AG08396 (cell line): ENCODE measurements at regions not wholly inside any gene's neighbourhood (a gene's known extent, or its start where the extent isn't known, plus 50 kb on each side); places are given as distances from the start of the nearest gene placed in this dataset.

Experiments
- DNase-seq: peaks from one replicate; pipeline ENCODE4 v3.0.0; 2012; ENCODE audit warnings: low spot score, mixed read lengths

DNA sequence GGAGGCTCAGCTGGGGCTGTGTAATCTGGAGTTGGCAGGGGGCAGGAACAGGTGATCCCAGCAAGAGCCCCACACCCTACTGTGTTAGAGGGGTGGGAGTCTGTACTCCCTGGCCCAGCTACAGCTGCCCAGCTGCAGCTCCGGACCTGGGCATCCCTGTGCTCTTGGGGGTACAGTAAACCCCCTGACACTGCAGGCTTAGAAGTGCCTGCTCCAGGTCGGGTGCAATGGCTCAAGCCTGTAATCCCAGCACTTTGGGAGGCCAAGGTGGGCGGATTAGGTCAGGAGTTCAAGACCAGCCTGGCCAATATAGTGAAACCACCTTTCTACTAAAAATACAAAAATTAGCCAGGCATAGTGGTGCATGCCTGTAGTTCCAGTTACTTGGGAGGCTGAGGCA is 1228.6 kb upstream of the EYS start:
- DNase-seq: no peak

DNA sequence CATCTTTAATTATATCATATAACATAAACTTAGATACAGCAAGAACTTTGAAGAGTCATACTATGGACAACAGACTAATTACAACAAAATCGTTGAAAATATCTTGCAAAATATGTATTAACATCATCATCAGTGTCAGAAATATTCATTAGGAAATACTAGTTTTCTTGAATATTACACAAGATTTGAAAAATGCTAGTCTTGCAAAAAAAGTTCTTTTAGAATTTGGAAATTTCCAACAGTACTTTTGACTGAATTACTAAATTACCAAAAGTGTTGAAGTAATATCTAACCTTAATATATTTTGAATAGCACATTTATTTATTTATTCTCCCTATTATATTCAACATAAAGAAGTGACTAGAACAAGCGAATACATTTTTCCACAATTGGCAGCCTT is 1224.8 kb upstream of the EYS start:
- no peak for DNase-seq

DNA sequence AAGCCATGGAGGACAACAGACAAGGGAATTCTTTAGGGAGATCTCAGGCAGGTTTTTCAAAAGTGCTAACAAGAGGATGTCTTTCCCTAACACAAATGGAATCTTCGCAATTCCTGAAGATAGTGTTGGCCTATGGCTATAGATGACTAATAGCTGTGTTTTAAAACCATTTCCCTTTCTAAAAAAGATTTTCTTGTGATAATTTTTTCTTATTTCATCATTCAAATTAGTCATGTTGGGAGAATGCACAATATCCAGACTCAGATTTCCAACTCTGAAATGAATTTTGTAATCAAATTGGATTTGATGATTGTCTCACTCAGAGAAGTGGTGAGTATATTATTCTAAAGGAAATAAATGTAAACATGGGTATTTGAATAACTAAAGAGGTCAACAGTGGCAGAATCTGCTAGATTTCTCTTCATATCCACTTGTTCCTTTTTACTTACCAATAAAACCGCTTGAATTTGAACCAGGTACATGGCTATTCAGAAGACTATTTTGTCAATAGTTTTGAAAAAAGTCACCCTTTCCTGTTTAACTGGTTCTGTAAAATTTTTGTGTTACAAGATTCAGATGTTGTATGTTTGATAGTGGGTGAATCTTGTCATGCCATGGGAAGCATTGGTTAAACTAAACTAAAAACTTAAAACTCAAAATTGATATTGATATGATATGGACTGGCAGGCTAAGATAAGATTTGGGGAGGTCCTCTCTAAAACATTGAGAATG is 1223.7 kb upstream of the EYS start:
- peak; percentile 14 for DNase-seq

DNA sequence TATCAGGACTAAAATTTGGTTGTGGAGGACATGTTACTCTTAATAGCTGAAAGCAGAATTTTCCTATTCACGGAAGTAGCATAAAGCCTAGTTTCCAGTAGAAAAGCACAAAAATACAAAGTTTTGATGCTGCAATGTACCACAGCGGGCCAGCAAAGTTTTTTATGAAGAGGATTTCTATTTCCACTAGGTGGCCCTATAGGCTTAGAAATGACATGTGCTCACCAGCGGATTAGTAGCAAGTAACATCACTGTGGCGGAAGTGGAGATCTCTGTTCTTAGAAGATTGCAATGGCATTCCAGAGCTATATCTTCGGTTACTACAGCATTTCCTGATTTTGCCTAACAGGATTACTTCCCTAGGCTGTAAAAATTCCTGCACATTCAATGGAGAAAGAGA is 1219.0 kb upstream of the EYS start:
- DNase-seq: no peak

DNA sequence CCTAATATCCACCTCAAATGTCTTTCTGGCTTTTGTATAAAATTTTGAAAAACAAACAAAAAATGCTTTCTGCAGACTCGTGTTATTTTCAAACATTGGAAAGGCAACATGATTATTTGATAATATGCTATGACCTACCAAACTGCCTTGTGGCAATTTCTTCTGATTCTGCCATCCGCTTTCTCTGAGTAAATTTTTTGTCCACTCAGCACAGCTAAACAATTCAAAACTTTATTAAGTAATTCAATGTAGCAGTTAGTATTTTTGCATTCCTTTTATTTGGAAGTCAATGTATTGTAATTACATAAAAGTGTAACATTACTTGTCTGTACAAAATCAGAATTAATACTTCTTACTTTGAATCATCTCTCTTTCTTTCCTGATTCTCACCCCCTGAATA is 1206.6 kb upstream of the EYS start:
- no peak for DNase-seq

DNA sequence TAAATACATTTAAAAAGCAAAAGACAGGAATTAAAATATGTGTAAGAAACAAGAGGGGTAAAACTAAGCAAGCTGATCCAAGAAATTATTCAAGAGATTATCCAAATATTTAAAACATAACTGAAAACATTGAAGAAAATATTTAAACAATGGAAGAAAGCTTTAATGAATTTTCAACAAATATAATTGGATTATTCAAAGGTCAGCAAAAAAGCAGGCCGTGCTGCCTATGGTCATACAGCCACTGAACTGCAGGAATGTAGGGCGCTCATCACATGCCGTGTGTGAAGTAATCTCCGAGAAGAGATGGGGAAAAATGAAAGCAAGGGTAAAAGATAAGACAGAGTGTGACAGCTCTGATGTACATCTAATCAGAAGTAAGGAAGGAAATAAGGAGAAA is 1195.4 kb upstream of the EYS start:
- DNase-seq: no peak

DNA sequence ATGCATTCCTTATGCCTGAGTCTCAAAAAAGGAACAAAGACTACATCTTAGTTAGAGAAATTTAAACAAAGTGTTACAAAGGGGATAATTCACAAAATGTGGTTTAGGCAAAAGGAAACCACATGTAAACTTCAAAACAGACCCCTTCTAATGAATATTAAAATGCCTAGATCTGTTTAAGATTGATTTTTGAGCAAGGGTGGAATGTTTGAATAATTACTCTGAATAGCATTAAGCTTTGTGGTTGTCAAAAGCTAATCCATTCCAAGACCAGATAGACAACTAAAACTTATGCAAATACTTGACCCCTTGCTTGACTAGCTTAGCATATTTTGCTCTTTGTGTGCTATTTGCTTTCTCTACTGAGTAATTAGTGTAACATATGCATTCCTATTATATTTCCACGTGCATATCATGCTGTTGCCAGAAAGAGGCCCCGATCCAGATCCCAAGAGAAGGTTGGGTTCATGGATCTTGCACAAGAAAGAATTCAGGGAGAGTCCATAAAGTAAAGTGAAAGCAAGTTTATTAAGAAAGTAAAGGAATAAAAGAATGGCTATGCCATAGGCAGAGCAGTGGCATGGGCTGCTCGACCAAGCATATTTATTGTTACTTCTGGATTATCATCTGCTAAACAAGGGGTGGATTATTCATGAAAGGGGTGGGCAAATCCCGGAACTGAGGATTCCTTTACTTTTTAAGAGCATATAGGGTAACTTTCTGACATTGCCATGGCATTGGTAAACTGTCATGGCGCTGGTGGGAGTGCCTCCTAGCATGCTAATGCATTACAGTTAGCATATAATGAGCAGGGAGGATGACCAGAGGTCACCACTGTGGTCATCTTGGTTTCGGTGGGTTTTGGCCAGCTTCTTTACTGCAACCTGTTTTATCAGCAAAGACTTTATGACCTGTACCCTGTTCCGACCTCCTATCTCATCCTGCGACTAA is 1193.4 kb upstream of the EYS start:
- DNase-seq: no peak

DNA sequence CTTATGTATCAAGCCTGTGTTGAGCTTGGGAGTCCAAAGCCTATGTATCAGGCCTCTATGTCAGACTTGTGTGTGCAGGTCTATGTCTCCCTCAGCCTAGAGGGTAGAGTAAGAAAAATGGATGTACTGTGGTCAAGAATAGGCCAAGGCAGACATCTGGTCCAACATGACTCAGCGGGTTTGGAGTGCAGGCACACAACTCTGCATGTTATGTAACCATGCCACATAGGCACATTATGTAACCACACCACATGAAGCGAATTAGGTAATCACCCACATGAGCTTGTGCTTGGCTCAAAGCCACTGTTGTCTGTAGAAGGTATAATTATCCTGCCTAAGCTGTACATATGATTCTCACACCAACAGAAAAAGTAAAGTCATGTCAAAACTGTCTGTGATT is 1190.5 kb upstream of the EYS start:
- DNase-seq: no peak

DNA sequence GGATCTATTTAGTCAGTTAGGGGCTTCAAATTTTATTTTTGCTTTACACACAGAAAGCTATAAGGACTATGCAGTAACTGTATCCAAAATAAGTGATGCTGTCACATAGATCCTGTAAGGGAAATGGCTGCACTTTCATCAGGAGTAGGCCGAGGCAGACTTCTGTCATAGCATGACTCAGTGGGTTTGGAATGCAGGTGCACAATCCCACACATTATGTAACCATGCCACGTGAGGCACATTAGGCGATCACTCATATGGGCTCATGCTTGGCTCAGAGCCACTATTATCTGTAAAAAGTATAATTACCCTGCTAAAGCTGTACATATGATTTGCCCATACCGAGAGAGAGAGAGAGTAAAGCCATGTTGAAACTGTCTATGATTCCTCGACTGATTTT is 1189.4 kb upstream of the EYS start:
- DNase-seq: no peak

DNA sequence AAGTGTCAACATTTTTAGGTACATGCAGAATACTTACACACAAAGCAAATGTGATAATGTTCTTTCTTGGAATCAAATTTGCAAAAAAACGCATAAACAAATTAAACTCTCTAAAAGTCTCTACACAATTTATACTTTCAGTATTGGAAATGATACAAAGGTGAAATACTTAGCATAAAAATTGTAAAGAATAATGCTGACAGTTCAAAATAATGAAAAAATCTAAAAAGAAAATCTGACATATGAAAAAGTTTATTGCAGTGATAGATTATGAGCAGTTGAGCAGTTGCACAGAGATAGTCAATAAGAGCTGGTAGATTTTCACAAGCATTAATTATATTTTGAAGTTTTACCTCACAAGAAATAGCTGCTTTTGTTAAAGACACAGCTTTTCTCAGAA is 1176.4 kb upstream of the EYS start:
- no peak for DNase-seq

DNA sequence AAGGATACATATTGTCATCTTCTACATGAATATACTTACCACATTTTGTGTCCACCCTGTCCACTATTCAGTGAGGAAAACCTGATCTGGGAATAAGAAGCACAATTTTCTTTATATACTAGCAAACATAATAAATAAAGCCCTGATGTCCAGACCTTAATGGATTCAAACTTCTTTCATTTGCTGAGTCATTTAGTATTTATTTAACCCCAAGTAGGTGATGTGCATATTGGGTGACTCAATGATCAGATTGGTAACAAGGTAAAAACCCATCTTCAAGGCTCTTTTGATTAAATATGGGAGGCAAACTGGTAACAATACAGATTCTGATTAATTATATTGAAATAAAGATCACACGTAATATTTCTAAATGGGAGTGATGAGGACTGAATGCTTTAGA is 1159.8 kb upstream of the EYS start:
- DNase-seq: no peak

DNA sequence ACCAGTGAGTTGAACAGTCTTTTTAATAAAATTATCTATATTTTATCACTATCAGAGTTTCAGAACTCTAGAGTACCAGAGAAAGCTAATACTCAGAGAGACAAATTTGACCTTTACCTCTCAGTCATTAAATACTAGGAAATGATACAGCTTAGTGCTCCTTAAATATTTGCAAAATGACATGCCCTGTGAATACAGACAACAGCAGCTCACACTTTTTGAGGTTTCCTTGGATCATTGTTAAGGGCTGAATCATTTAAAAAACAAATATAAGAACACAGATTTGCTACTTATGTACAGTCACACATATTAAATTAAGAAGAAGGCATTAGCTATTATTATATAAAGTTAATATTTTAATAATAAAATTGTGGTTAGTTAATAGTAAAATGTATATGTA is 1158.7 kb upstream of the EYS start:
- DNase-seq: no peak

DNA sequence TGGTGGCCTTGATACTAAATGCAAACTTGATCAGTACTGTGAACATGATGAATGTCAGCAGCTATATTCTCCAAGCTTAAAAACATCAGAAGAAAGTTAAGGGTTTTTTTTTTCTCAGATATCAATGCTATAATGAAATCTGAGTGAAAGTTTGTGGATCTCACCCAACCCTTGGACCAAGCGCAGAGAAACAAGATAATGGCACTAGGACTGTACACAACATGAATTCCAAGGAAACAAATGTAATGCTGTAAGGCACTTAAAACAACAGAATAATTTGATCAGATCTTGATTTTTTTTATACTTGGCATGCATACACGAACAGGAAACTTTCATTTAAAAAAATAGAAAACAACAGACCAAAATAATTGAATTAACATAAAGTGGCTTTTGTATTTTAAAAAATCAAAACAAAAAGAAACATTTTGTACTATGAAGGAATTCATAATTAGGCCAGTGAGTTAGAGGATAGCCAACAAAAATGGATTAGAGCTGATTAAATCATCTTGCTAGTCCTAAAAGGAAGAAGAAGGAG is 1154.0 kb upstream of the EYS start:
- DNase-seq: no peak

DNA sequence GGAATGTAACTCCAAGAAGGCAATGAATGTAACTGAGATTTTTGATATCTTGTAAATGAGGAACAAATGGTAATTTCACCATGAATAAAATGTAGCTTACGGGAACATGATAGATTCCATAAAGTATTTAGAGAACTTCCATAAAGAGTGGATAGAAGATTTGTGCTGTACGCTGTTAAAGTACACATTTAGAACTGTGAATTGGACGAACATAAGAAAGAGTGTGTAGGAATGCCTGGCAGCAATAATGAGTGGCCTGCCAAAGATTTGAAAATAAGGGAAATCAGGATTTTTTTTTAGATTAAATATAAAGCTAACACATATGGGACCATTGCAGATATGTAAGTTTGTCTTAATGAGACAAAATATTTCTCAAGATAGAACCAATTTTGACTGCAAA is 1153.3 kb upstream of the EYS start:
- DNase-seq: no peak

DNA sequence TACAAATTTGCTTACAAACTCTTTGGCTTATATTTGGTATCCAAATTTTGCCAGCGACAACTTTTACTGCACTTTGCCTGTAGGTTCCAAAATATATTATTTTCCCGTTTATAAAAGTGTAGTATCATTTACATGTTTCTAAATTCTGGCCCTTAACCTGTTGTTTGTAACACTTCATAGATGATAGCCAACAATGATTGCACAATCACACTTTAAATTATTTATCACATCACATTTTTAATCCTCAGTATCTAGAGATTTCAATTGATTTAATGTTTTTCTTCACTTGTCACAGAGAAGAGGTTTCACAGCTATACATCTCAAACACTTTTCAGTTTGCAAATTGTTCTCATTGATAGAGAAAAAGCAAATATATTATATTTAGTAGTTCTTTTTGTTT is 1151.2 kb upstream of the EYS start:
- DNase-seq: no peak

DNA sequence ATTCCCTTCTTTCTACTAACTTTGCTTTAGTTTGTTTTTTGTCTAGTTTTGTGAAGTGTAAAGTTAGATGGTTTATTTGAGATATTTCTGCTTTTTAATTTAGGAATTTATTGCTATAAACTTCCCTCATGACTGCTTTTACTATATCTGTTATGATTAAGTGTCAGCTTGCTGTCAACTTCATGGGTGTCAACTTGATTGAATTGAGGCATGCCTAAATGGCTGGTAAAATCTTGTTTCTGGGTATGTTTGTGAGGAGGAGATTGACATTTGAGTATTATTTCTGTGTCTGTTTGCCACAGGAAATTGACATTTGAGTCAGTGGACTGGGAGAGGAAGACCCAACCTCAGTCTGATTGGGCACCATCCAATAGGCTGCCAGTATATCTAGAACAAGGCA is 1147.0 kb upstream of the EYS start:
- DNase-seq: no peak

DNA sequence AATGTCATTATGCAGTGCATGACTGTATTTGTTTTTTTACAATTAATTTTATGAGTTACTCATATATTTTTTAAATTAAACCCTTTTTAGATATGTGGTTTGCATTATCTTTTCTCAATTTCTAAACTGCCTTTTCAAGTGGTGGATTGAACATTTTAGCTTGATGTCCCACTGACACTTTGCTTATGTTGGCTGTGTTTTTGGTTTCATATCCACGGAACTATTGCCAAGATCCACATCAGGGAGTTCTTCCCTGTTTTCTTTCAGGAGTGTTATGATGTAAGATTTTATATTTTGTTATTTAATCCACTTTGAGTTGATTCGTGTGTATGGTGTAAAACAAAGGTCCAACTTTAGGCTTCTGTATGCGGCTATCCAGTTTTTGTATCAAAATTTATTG is 1144.9 kb upstream of the EYS start:
- DNase-seq: no peak

DNA sequence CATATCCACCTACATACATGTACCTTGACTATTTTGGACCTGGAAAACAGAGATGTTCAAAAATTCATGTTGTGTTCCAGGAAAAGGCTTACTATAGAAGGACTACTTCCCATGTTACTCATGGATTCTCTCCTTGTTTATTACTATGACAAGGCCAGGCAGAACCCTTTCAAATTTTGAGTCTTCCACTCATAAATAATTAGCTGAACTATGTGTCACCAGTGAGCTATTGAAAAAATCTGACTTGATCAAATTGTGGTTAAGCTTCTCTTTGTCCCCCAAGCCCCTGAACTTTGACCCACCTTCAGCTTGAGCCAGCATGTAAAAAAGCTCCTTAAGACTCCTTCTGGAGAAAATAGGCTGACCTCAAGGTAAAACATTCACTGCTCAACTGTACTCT is 1142.8 kb upstream of the EYS start:
- no peak for DNase-seq

DNA sequence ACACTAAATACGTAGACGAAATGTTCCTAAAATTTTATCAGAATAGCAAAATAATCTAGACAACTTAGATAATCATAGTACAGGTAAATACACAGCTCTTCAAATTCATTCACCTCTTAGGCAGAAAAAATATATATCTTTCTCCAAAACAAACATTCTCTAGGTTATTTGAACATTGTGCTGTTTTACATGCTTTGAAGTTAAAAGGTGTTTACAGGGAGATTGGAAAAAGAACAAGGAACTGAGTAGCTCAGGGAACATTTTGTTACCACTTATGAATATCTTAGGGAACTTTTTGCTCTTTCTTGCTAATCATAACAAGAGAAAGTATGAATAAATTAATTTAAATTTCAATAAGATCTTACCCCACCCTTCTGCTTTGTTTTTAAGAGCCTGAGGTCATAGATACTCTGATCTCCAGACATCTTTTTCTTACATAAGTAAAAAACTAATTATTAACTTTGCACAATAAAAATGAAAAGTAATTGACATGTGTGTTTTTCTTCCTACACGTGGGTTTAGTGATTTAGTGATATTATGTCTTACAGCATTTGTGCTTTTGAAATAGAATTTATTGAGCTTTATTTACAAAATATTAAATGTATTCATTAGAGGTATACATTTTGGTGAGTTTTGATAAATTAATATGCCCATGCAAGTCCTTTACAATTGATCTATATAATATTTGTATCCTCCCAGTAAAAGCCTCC is 1141.4 kb upstream of the EYS start:
- DNase-seq: no peak

DNA sequence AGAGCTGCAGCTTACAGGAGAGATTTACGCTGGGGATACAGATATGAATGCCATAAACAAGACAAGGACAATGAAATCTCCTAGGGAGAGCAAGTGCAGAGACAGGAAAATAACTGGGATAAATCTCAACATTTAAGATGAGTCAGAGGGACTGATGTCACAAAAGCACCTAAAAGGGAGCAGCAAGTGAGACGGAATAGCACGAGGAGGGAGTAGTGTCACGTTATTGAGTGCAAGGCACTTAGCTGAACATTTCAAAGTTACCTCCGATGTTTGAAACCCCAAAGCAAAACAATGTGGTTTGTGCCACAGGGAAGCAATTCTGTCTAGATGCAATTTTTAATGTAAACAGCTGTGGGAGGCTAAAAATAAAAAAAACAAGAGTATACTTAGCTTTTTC is 1131.7 kb upstream of the EYS start:
- DNase-seq: no peak

DNA sequence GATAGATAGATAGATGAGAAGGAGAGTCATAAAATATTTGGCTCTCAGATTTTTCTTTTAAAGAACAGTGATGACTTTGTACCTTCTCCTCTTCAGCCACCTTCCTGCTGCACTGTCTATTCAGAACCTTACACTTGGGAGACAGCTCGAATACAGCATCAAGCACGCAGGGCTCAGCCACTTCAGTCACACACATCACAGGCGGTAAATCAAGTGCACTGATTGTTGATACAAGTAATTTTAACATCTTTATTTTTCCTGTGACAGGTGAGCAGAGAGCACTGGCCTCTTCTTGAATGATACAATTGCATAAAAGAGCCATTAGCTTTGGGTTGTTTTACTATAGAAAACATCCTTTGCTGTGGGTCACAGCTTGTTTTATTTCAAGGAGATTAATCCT is 1118.5 kb upstream of the EYS start:
- DNase-seq: no peak

DNA sequence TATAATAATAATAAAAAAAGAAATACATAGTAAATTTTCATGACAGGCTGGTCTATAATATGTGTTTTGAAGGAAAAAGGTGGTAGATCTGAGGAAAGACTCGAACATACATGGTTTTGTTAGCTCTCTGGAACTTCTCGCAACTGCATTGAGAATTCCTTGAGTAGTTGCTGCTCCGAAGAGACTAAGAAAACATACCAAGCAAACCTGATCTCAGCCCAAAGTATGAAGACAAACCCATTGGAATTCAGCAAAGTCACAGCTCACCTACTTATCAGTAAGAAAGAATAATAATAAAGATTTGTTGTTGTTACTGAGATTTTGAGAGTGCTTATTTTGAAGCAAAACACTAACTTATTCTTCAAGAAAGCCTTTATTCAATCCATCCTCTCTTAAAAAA is 1107.1 kb upstream of the EYS start:
- DNase-seq: no peak

DNA sequence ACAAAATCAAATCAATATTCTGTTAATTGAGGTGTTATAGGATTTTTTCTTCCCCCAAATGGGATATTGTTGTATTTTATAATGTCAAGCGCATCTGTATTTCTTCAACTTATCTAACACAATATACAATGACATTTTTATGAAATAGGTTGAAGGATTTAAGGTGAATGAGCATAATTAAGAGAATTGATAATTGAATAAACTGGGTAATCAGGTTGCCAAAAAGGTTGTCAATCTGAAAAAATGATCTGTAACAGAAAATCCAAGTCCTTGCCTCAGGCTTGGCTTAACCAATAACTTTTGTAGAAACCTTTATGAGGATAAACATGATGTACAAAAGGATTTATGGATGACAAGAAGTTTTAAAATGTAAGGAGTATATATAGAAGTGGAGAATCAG is 1101.7 kb upstream of the EYS start:
- DNase-seq: no peak
